ENCODE measurements at regions not wholly inside any gene's neighbourhood (a gene's known extent, or its start where the extent isn't known, plus 50 kb on each side); places are given as distances from the start of the nearest gene placed in this dataset.

DNA sequence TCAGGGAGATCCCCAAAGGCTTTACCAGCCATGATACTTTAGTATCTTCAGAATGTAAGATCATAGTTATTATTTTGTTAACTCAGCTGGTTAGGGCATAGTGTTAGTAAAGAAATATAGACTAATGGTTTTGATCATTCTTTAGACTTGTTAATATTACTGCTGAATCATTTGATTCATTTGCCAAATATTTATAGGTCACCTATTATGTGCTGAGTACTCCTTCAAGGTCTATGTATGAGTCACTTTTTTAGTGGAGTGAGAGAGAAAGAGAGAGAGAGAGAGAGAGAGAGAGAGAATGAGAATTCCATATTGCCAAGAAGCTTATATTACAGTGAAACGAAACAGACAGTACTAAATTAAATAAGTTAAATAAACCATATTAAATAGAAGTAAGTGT is 110.3 kb downstream of the UBE2NL start:
- H3K27me3 ChIP-seq: no peaks in the 10 kb centered on the region
- no peak overlapping the region for H3K4me3 ChIP-seq
- FAIRE-seq: no peak
- no peak for ATAC-seq
- H3K9me3 ChIP-seq: no peaks in the 10 kb centered on the region
- intact Hi-C loops (cut with DNase I): no loop called here
- no peaks in the 10 kb centered on the region for H3K36me3 ChIP-seq
- H3K27ac ChIP-seq: no peak overlapping the region
- H3K4me1 ChIP-seq: no peaks in the 10 kb centered on the region
- 45 to 57% methylated on average over 1 of the region's 1 CpG for WGBS, 2 donors
- no peak for TF ChIP-seq CTCF (IDR thresholded peaks at IDR 0.05)
- DNase-seq: no peak

GRCh38 chrX:143998261-143998660 is 114.4 kb downstream of the UBE2NL start:
- intact Hi-C loops (cut with DNase I): no loop called here
- FAIRE-seq (no peak), DNase-seq (no peak), ATAC-seq (no peak)
- Histone ChIP-seq H3K27me3 (no peaks in the 10 kb centered on the region), H3K9me3 (no peaks in the 10 kb centered on the region), H3K4me1 (no peaks in the 10 kb centered on the region), H3K4me3 (no peak overlapping the region), H3K36me3 (no peaks in the 10 kb centered on the region), H3K27ac (no peak overlapping the region)
- no peak for TF ChIP-seq CTCF (IDR thresholded peaks at IDR 0.05)
- WGBS, 2 donors: 70 to 79% methylated on average over 6 of the region's 6 CpGs

DNA sequence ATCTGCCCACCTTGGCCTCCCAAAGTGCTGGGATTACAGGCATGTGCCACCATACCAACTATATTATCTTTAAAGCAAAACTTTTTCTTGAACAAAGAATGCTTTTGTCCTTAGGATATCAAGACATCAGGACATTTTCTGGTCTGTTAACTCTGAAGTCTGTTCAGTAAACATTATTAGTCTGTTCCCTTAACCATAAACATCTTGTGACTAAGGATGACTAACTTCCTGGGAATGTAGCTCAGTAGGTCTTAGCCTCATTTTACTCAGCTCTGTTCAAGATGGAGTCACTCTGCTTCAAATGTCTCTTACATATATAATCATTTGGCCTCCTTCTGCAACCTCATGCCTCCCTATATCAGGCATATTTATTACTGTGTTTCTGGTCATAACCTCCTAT is 122.9 kb downstream of the UBE2NL start:
- Histone ChIP-seq H3K27me3 (no peaks in the 10 kb centered on the region), H3K4me3 (no peak overlapping the region), H3K27ac (no peak overlapping the region), H3K9me3 (no peaks in the 10 kb centered on the region), H3K4me1 (no peaks in the 10 kb centered on the region), H3K36me3 (no peaks in the 10 kb centered on the region)
- intact Hi-C loops (cut with DNase I): no loop called here
- no peak for FAIRE-seq
- ATAC-seq: no peak
- no peak for DNase-seq
- TF ChIP-seq CTCF (IDR thresholded peaks at IDR 0.05): no peak

DNA sequence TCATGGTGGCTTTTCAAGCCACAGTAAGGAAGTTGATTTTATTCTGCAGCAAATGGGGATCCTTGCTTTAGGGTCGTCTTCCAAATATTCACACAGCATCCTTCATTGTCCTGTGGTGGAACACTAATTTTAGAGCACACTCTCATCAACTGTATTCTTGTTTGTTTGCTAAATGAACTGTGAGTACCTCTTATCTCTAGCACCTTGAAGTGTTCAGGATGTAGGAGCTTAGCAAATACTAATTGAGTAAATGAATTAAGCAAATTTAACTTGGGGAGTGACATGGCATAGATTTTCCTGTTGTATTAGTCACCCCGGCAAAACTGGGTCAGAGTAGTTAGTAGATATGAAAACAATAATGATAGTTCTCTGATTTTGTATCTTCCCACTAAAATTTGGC is 156.9 kb downstream of the UBE2NL start:
- DNase-seq: no peak
- WGBS, 2 donors: 29 to 34% methylated on average over 2 of the region's 2 CpGs
- no peak overlapping the region for H3K27ac ChIP-seq
- H3K4me1 ChIP-seq: no peaks in the 10 kb centered on the region
- intact Hi-C loops (cut with DNase I): no loop called here
- no peaks in the 10 kb centered on the region for H3K9me3 ChIP-seq
- FAIRE-seq: no peak
- TF ChIP-seq CTCF (IDR thresholded peaks at IDR 0.05): no peak
- no peaks in the 10 kb centered on the region for H3K27me3 ChIP-seq
- no peaks in the 10 kb centered on the region for H3K36me3 ChIP-seq
- no peak for ATAC-seq
- H3K4me3 ChIP-seq: no peak overlapping the region

- Histone ChIP-seq H3K4me1 (no peaks in the 10 kb centered on the region), H3K4me3 (no peak overlapping the region), H3K36me3 (no peaks in the 10 kb centered on the region), H3K9me3 (no peaks in the 10 kb centered on the region), H3K27ac (no peak overlapping the region), H3K27me3 (no peaks in the 10 kb centered on the region)
- WGBS, 2 donors: 46 to 58% methylated on average over 5 of the region's 5 CpGs
- FAIRE-seq (no peak), ATAC-seq (no peak), DNase-seq (no peak)
- no peak for TF ChIP-seq CTCF (IDR thresholded peaks at IDR 0.05)
- intact Hi-C loops (cut with DNase I): no loop called here
Measured at GRCh38 chrX:144042271-144042670, 158.4 kb downstream of the UBE2NL start.
